HG03196 (cell line): ENCODE measurements at regions not wholly inside any gene's neighbourhood (a gene's known extent, or its start where the extent isn't known, plus 50 kb on each side); places are given as distances from the start of the nearest gene placed in this dataset.

Experiments used
- ATAC-seq: cut with Tn5 transposase; IDR thresholded peaks from one replicate; pipeline ENCODE4 v1.9.1; 2021; ENCODE audit not compliant: unreplicated experiment

- no peak for ATAC-seq
These were observed 80.6 kb upstream of the SYT13 start for GRCh38 chr11:45366619-45367190.

- ATAC-seq = no peak
These were observed 79.9 kb upstream of the SYT13 start for GRCh38 chr11:45365961-45366618.

DNA sequence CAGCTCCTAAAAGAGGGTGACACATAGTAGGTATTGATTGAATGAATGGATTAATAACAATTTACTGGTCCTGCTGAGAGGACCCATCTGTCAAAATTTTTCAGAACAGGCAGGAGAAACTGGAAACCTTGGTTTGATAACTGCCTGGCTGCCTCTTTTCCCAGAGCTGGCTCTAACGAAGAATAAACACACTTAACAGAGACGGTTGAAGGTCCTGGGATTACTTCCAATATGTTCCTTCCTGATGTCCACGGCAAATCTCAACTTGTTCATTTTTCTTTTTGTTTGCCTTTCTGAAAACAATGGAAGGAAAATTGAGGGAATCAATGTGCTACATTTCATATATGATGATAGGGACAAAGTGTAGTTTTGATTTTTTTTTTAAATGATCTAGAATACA, 76.5 kb upstream of the SYT13 start:
- ATAC-seq = no peak

DNA sequence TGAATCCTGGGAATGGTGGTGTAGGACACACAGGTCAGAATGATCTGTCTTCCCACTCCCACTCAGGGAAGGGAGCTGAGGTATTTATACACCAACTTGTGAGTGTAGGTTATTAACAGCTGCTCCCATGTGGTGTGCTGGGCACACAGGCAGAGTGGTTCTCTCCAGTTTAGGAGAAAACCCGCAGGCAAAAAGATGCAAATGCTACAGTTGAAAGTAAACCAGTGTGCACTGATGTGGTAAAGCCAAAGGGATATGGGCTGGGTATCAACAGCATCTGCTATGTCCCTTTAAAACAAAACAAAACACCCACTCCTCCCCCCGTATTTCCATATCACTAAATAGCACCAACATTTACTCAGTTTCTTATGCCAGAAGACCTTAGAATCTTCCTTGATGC, 75.4 kb upstream of the SYT13 start:
- no peak for ATAC-seq

DNA sequence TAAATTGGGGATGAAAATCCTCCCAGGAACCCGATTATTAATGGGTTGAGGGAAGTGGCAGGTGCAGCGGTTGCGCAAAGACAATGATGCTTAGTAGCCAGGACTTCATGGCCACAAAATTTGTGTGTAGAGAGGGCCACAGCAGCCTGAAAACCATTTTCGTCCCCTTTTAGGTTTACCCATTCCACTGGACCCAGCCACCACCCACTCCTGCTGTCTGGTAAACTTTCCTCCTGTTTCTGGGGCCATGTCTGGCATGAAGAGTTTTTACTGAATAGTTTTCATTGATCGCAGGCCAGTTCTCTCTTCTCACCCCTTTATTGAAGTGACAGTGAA, 69.5 kb upstream of the SYT13 start:
- no peak for ATAC-seq

GRCh38 chr11:45354976-45355705, 69.0 kb upstream of the SYT13 start:
- peak; percentile 87 for ATAC-seq

- no peak for ATAC-seq
These were observed 62.6 kb upstream of the SYT13 start for GRCh38 chr11:45348729-45349128.

- no peak for ATAC-seq
These were observed 61.4 kb upstream of the SYT13 start for GRCh38 chr11:45347348-45348082.

DNA sequence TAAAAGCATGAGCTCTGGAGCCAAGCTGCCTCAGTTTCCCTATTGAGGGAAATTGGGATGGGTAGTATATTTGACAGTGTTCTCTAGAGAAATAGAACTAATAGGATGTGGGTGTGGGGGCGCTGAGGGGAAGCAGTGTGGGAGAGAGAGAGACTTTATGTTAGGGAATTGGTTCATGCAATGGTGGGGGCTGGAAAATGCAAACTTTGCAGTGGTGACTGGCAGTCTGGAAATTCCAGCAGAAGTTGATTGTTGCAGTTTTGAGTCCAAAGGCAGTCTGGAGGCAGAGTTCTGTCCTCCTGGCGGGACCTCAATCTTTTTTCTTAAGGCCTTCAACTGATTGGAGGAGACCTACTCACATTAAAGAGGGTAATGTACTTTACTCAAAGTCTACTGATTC, 59.4 kb upstream of the SYT13 start:
- ATAC-seq = no peak

GRCh38 chr11:45344028-45344427, 57.9 kb upstream of the SYT13 start:
- ATAC-seq = no peak

- ATAC-seq = no peak
These were observed 57.3 kb upstream of the SYT13 start for GRCh38 chr11:45343444-45343843.

GRCh38 chr11:45341372-45341771, 55.2 kb upstream of the SYT13 start:
- no peak for ATAC-seq

GRCh38 chr11:45339729-45340519, 53.8 kb upstream of the SYT13 start:
- ATAC-seq = peak; percentile 84

DNA sequence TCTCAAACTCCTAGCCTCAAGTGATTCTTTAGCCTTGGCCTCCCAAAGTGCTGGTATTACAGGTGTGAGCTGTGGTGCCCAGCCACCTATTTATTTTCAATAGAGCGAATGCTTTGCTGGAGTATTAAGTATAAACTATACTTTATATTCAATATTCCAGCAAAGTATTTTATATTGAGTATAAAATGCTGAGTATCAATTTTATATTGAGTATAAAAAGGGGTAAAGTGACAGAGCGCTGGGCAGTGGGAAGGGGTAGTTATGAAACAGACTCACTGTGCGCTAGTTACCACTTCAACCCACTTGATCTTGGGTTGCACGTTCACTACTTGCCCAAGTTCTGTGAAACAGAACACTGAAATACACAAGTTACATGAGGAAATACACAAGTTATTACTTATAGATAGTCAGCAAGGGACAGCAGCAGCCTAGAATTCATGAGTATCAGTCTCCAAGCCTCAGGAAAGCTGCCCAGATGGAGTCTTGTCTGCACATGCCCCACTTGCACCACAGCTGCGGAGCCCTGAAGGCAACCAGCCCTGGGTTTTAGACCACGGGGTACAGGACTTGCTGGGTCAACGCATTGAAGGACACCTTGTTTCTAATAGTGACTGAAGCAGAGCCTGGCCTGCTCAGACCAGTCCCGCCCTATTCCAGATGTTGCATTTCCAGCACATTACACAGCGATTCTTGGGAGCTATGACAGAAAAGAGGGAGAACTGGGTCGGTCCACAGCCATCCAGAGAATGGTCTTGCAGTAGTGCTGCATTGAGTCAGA, 51.6 kb upstream of the SYT13 start:
- no peak for ATAC-seq

DNA sequence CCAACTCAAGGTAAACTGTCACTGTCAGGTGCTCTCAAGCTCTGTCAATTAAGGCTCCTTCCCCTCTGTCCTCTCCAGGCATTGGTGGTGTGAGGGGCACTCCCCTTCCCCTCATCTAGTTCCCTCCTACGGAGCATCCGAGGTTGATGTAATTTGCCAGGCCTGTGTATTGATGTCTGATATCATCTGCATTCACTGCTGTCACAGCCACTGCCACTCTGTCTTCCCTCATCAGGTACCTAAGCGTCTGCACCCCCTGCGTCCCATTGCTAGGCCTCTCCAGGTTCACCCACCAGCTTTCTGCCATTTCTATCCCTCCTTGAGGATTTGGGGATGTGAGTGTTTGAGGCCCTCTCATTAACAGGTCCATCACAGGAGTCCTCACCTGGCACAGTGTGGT, 50.0 kb upstream of the SYT13 start:
- ATAC-seq = no peak
